ENCODE measurements at regions not wholly inside any gene's neighbourhood (a gene's known extent, or its start where the extent isn't known, plus 50 kb on each side); places are given as distances from the start of the nearest gene placed in this dataset.

GRCh38 chr6:133637436-133637835 lies 251.5 kb upstream of the TCF21 start:
- no TSS peak for BruUV-seq (replicated peaks)
- H3K36me3 ChIP-seq (ENCODE audit: control insufficient read depth, insufficient read depth, low read length) = no peaks in the 10 kb centered on the region
- H3K4me1 Mint-ChIP-seq (ENCODE audit: low read depth, unreplicated experiment) = no peaks in the 10 kb centered on the region

GRCh38 chr6:133637874-133638273 lies 251.0 kb upstream of the TCF21 start:
- Histone ChIP-seq H3K4me3 (ENCODE audit: low read depth, low read length) (no peak overlapping the region), H3K4me1 (peaks cover 2% of the 10 kb centered on the region; the same call in 1 of the 2 replicates), H3K9me3 (no peaks in the 10 kb centered on the region), H3K36me3 (ENCODE audit: control insufficient read depth, insufficient read depth, low read length) (no peaks in the 10 kb centered on the region), H3K27me3 (replicated peaks; ENCODE audit: control insufficient read depth, insufficient read depth, low read length) (no peaks in the 10 kb centered on the region)
- no peak overlapping the region for H3K4me3 Mint-ChIP-seq (ENCODE audit: unreplicated experiment)
- intact Hi-C loops (cut with micrococcal nuclease; ENCODE audit: unreplicated experiment) = no loop called here
- DNase-seq = no peak
- no peaks in the 10 kb centered on the region for H3K36me3 Mint-ChIP-seq (ENCODE audit: insufficient read depth, unreplicated experiment)
- H3K4me1 Mint-ChIP-seq (ENCODE audit: low read depth, unreplicated experiment) = no peaks in the 10 kb centered on the region
- peaks cover 10% of the 10 kb centered on the region for H3K9me3 Mint-ChIP-seq (ENCODE audit: unreplicated experiment)
- no peak overlapping the region for H3K27ac Mint-ChIP-seq (ENCODE audit: unreplicated experiment)
- CTCF ChIA-PET = no interaction called here
- no peak for TF ChIP-seq CTCF (IDR thresholded peaks at IDR 0.05; ENCODE audit: insufficient read depth in 1 of 2, low read depth in 1 of 2, low read length in 1 of 2, severe bottlenecking in 1 of 2, unreplicated experiment in 1 of 2)
- no TSS peak for BruUV-seq (replicated peaks)
- no peaks in the 10 kb centered on the region for H3K27me3 Mint-ChIP-seq (ENCODE audit: insufficient read depth, unreplicated experiment)
- POLR2A ChIA-PET = no interaction called here

More at GRCh38 chr6:133637436-133637835, 251.5 kb upstream of the TCF21 start:
- intact Hi-C loops (cut with micrococcal nuclease; ENCODE audit: unreplicated experiment) = no loop called here
- peaks cover 10% of the 10 kb centered on the region for H3K9me3 Mint-ChIP-seq (ENCODE audit: unreplicated experiment)
- peaks cover 5% of the 10 kb centered on the region; the same call in 1 of the 2 replicates for H3K4me1 ChIP-seq
- no peak overlapping the region for H3K27ac Mint-ChIP-seq (ENCODE audit: unreplicated experiment)
- no peak overlapping the region for H3K4me3 ChIP-seq (ENCODE audit: low read depth, low read length)
- TF ChIP-seq CTCF (IDR thresholded peaks at IDR 0.05; ENCODE audit: insufficient read depth in 1 of 2, low read depth in 1 of 2, low read length in 1 of 2, severe bottlenecking in 1 of 2, unreplicated experiment in 1 of 2) = no peak
- no peak for DNase-seq
- no peaks in the 10 kb centered on the region for H3K9me3 ChIP-seq
- H3K27me3 ChIP-seq (replicated peaks; ENCODE audit: control insufficient read depth, insufficient read depth, low read length) = no peaks in the 10 kb centered on the region
- CTCF ChIA-PET = no interaction called here
- H3K4me3 Mint-ChIP-seq (ENCODE audit: unreplicated experiment) = no peak overlapping the region
- H3K27me3 Mint-ChIP-seq (ENCODE audit: insufficient read depth, unreplicated experiment) = no peaks in the 10 kb centered on the region
- POLR2A ChIA-PET = no interaction called here
- no peaks in the 10 kb centered on the region for H3K36me3 Mint-ChIP-seq (ENCODE audit: insufficient read depth, unreplicated experiment)

GRCh38 chr6:133641104-133641503 lies 247.8 kb upstream of the TCF21 start:
- Histone ChIP-seq H3K36me3 (ENCODE audit: control insufficient read depth, insufficient read depth, low read length) (no peaks in the 10 kb centered on the region), H3K4me1 (no peaks in the 10 kb centered on the region), H3K27me3 (replicated peaks; ENCODE audit: control insufficient read depth, insufficient read depth, low read length) (no peaks in the 10 kb centered on the region), H3K4me3 (ENCODE audit: low read depth, low read length) (no peak overlapping the region), H3K9me3 (no peaks in the 10 kb centered on the region)
- intact Hi-C loops (cut with micrococcal nuclease; ENCODE audit: unreplicated experiment) = no loop called here
- no peak for DNase-seq
- no peak overlapping the region for H3K4me3 Mint-ChIP-seq (ENCODE audit: unreplicated experiment)
- H3K36me3 Mint-ChIP-seq (ENCODE audit: insufficient read depth, unreplicated experiment) = no peaks in the 10 kb centered on the region
- no peak overlapping the region for H3K27ac Mint-ChIP-seq (ENCODE audit: unreplicated experiment)
- no peak for TF ChIP-seq CTCF (IDR thresholded peaks at IDR 0.05; ENCODE audit: insufficient read depth in 1 of 2, low read depth in 1 of 2, low read length in 1 of 2, severe bottlenecking in 1 of 2, unreplicated experiment in 1 of 2)
- POLR2A ChIA-PET = no interaction called here
- no peaks in the 10 kb centered on the region for H3K27me3 Mint-ChIP-seq (ENCODE audit: insufficient read depth, unreplicated experiment)
- H3K9me3 Mint-ChIP-seq (ENCODE audit: unreplicated experiment) = no peaks in the 10 kb centered on the region
- CTCF ChIA-PET = no interaction called here
- BruUV-seq (replicated peaks) = no TSS peak
- H3K4me1 Mint-ChIP-seq (ENCODE audit: low read depth, unreplicated experiment) = no peaks in the 10 kb centered on the region

Data from Caco-2 (cell line).